NCI-H2081 treated with DMSO at 0.1 percent for 48 hours (cell line): ENCODE measurements at regions not wholly inside any gene's neighbourhood (a gene's known extent, or its start where the extent isn't known, plus 50 kb on each side); places are given as distances from the start of the nearest gene placed in this dataset.
A peak's percentile ranks its signal among the peaks of the same experiment; 100 is the strongest.
"Not testable (repeated sequence)": the region's sequence is repeated elsewhere in the genome, so short reads cannot be mapped to it uniquely, and the experiment has no call there.

Source experiments
- DNase-seq: peaks from one replicate; lab custom pipeline; 2025; lab: John Stamatoyannopoulos, UW

GRCh38 chr10:60569681-60570080 lies 180.0 kb upstream of the ANK3 start:
- no peak for DNase-seq

DNA sequence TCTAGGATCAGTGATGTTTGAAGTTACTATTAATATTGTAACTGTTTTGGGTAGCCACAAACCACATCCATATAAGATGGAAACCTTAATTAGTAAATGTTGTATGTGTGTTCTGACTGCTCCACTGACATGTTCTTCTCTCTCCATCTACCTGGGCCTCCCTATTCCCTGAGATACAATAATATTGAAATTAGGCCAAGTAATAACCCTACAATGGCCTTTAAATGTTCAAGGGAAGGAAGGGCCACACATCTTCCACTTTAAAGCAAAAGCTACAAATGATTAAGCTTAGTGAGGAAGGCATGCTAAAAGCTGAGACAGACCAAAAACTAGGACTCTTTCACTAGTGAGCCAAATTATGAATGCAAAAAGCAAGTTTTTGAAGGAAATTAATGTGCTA lies 176.4 kb upstream of the ANK3 start:
- DNase-seq, result no peak

DNA sequence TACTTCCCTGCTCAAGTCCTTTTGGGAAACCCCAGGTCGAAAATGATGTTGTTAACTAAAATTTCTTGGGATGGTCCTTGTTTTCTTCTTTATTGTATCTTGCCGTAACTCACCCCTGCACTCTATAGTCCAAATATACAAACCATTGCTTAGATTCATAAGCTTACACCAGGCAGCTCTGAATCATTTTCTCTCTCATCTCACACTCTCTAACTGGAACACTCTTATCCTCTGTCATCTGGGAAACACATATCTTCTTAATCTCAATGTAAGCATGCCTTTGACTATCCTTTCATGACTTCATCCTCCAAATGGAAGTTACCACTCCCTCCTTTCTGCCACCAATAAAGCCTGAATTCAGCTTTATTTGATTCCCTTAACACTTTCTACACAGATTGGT lies 175.8 kb upstream of the ANK3 start:
- DNase-seq, result no peak

DNA sequence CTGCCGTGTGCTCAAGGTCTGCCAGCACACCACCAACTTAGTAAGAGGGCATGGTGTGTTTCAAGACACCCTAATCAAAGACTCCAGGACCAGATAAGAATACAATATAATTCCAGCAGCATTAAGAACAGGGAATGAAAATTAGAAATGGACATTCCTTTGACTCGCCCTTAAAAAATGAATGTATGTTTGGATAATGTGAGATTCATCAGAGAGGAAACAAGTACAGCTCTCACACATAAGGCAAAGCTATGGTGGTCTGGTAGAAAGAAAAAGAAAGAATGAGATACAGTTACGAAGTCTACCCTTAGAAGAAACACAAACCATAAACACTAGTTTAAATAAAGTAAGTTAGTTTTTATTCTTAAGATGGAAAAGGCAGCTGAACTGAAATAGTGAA lies 174.8 kb upstream of the ANK3 start:
- no peak for DNase-seq

- DNase-seq, result no peak
Observed at GRCh38 chr10:60560451-60560850, 170.8 kb upstream of the ANK3 start.

DNA sequence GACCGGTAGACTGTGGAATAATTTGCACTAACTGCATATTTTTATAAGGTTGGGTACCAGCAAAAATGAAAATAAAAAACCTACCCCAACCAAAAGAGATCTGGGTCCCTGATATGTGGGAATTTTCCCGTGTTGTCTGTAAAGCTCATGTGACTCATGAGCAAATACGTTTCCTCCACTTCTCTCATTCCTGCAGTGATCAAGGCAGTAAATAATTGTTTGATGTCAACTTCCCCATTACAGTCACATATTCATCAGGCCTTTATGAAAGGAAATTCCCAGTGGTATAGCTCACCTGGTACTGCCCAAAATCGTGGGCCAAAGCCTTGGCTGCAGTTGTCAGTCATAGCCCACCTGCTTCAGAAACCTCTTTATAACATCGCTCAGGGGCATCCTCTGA lies 166.0 kb upstream of the ANK3 start:
- DNase-seq, result no peak

DNA sequence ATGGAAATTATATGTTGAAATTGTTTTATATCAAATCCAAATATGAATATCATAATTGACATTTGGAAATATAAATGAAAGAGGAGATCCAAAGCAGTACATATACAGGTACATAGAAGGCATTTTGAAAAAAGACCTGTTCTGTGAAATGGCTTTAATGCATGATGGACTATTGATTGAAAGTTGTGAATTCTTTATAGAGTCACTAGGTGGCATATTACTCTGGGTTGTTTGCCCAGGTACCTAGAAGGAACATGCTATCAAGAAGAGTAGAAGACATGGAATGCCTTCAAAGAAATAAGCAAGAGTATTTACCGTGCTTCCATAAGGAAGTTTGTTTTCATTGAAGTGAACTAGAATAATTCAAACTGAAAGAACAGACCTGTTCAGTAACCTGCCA lies 160.0 kb upstream of the ANK3 start:
- DNase-seq, result no peak

GRCh38 chr10:60542657-60543056 lies 153.0 kb upstream of the ANK3 start:
- no peak for DNase-seq

- no peak for DNase-seq
Observed at GRCh38 chr10:60541451-60541850, 151.8 kb upstream of the ANK3 start.

DNA sequence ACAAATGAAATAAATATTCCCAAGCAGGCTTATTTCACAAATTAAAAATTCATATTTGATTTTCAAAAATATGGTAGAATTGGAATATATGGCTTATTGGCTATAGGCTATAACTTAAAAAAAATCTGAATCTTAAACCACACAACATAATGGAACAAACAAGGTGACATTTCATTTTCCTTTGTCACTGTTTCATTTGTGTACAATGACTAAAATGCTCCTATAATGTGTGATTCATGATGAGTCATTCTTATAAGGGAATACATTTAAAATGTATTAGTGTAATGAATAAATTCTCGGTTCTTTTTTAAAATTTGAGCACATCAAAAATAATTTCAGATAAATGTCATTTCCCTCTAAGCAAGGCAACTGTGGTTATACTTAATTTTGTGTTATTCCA lies 148.0 kb upstream of the ANK3 start:
- no peak for DNase-seq

GRCh38 chr10:60536529-60537114 lies 146.9 kb upstream of the ANK3 start:
- no peak for DNase-seq

DNA sequence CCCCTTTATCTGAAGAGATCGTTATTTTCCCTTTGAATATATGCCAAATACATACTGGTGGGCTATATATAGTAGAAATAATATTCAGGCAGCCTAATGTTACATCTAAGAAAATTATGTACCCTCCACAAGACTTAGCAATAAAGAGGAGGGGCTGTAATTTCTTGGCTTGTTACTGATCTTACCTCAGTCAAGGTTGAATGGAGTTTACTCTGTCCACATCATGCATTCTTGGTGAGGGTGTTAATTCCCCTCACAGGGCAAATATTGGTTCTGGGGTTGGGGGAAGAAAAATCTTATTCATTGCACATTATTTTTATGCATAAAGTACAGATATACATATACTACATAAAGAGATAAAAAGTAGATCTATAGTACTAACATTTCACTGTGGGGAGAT lies 145.8 kb upstream of the ANK3 start:
- no peak for DNase-seq

DNA sequence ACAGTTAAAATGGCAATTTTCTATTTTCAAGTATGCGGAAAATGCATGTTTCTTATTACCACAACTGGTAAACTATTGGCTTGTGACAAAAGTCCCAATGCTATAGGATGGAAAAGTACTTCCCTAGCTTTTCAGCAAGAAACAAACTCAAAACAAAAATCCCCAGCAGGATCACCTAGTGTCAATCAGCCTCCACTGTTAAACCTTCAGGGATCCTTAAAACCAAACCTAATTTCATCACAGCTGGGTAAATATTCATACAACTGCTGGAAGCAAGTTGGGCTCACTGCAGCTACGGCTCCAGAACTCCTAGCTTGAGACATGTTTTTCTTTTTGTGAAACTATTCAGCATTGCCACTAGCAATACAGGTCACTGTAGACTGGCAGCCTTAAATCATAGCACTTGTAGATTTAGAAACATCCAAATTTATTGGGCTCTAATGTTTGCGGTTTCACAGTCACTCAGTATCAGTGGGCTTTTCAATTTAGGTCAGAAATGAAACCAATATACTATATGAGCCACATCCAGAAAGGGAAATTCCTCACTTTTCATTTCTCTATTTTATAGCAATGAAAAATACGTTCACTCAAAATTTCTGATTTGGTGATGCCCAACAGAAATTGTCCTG lies 145.2 kb upstream of the ANK3 start:
- no peak for DNase-seq

- DNase-seq, result no peak
Observed at GRCh38 chr10:60532696-60533468, 143.2 kb upstream of the ANK3 start.

DNA sequence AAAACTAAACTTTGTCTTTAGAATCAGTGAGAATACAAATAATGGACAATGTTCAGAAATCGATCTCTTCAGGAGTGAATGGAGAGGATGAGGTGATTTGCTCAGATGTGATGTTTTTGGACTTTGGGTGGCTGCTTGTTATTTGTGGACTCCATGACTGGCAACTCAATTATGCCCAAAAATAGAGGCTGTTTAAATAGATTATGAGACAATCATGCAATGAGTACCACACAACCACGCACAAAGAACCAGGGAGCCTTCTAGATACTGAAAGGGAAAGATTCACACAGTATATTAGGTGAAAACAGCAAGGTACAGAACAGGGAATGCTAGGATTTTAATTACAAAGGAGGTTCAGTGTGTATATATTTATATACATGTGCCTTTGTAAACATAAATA lies 141.3 kb upstream of the ANK3 start:
- DNase-seq, result no peak

DNA sequence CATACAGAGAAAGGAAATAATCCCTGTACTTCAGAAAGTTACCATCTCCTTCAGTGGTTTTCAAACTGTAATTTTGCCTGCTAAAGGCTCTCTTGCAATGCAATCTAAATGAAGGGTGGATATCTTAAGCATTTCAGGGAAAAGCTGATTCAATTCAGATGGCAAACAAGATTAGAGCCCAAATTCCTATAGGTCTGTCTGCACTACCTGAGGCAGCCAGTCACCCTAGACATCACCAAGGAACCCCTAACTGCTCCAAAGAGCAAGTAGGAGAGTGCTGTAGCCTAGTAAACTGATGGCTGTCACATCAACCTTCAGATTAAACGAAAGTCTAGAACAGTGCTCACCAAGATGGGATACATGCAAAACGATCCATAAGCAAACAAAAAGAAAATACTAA lies 138.0 kb upstream of the ANK3 start:
- DNase-seq, result no peak

DNA sequence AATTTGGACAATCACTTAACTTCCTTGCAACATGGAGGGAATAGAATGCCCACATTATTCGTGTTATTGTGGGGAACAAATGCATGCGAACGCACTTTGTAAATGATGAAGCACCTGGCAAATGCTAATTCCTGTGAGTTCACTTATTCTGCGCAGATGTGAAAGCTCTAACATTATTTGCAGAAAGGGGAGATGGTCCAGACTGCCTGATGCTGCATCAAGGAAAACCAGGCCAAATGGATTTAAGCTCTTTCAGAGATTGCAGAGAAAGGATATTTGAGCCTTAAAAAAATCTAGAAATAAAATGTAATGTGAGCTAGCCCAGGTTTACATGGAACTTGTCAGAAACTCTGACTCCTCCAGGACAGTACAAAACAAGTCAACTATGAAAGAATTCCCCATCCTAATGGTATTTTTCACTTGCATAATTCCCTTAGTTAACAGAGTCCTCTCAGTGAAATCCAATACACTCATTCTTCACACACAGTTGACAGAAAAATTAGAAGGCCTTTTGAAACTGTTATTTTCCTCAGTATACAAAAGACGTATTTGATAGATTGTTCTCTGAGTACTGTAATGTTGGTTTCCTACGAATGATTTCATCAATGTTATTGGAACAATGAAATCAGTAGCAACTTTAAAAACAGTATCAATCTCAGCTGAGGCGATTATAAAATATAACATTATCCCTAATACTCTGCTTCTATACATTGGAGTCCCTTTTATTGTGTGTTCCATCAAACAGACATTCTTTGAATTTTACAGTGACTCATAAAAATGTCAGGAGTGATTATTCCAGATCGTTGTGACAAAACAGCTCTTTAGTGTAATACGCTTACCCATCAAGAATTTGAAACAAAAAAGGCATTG lies 136.3 kb upstream of the ANK3 start:
- no peak for DNase-seq

DNA sequence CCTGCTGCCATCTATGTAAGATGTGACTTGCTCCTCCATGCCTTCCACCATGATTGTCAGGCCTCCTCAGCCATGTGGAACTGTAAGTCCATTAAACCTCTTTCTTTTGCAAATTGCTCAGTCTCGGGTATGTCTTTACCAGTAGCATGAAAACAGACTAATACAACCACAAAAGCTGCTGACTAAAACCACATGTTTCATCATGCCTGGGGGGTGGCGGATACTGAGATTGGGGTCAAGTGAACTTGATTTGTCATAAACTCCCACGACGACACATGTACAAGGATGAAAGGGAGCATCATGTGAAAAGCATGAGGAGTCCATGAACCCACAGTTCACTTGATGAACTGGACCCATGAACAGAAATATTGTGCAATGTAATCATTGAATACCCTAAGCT lies 134.9 kb upstream of the ANK3 start:
- no peak for DNase-seq

GRCh38 chr10:60523371-60523770 lies 133.7 kb upstream of the ANK3 start:
- not testable (repeated sequence) for DNase-seq

GRCh38 chr10:60522617-60523016 lies 132.9 kb upstream of the ANK3 start:
- no peak for DNase-seq

DNA sequence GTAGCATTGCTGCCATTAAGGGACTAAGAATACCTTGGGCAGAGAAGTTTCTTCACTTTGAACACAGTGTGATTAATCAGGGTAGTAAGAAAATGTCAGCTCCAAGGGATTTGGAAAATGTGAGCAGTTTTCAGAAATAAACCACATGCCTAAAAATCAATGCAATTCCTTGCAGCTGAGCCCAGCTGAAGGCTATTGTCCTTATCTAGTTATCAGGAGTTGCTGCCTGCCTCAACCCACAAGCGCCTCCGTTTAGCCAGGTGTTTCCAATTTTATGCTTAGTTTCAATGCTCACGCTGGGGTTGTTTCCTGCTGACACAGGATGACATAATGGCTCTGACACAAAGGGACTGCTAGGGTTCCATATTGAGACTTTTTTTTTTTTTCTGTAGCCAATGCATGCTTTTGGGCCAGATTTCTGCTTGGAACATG lies 132.3 kb upstream of the ANK3 start:
- DNase-seq, result peak; percentile 81

DNA sequence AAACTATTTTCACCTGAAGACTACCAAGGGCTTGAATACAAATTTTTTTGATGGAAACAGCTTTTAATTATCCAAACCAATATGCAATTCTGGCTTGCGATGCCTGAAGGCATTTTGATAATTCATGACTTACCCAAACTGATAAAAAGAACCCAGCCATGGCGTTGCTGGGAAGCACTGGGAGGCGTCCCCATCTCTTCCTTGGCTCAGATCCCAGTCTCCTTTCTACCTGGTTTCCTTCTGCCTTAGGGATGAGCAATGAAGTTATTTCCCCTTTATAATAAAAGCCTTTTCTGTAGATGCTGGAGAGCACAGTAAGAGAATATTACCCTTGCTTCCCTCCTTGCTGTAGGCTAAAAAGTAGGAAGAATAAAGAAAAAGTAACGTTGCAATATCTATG lies 129.1 kb upstream of the ANK3 start:
- no peak for DNase-seq

- DNase-seq, result no peak
Observed at GRCh38 chr10:60517805-60518204, 128.1 kb upstream of the ANK3 start.
